Activated B cell treated with CpG ODN at 0.5 μM for 24 hours (primary cell): ENCODE measurements at regions not wholly inside any gene's neighbourhood (a gene's known extent, or its start where the extent isn't known, plus 50 kb on each side); places are given as distances from the start of the nearest gene placed in this dataset.

Experiments
- ATAC-seq: fragments of 200-7000 bp; cut with Tn5 transposase; one replicate; pipeline ENCODE4 v1.10.0; 2021; ENCODE audit warnings: low read depth, mild to moderate bottlenecking, moderate library complexity
- CTCF ChIA-PET: fragments of 350-600 bp; sonication (Branson Sonifier 250); formaldehyde crosslinking; loops from one replicate; lab custom pipeline; 2021; ENCODE audit warnings: antibody characterized with exemption; lab: Charles Lee
- POLR2A ChIA-PET: fragments of 350-600 bp; sonication (Branson Sonifier 250); formaldehyde crosslinking; loops from one replicate; lab custom pipeline; 2021; ENCODE audit warnings: antibody characterized with exemption; lab: Charles Lee
- DNase-seq: peaks from one replicate; pipeline ENCODE4 v3.0.0; 2022
- H3K27ac Mint-ChIP-seq: one replicate; pipeline ENCODE4 v1.8.0; 2020; ENCODE audit warnings: mixed read lengths
- H3K27me3 Mint-ChIP-seq: one replicate; pipeline ENCODE4 v1.8.0; 2021; ENCODE audit warnings: mixed read lengths
- H3K36me3 Mint-ChIP-seq: one replicate; pipeline ENCODE4 v1.8.0; 2021; ENCODE audit warnings: low read depth, mixed read lengths
- H3K4me1 Mint-ChIP-seq: one replicate; pipeline ENCODE4 v1.8.0; 2021; ENCODE audit warnings: mixed read lengths
- H3K4me3 Mint-ChIP-seq: one replicate; pipeline ENCODE4 v1.8.0; 2020; ENCODE audit warnings: mild to moderate bottlenecking, mixed read lengths
- H3K9me3 Mint-ChIP-seq: one replicate; pipeline ENCODE4 v1.8.0; 2020; ENCODE audit warnings: mixed read lengths
- CTCF ChIP-seq: fragments of 200-600 bp; IDR thresholded peaks from one replicate; pipeline ENCODE4 v1.8.0; 2022; ENCODE audit warnings: antibody characterized with exemption, mild to moderate bottlenecking
- intact Hi-C: fragments of 100-400 bp; cut with micrococcal nuclease; formaldehyde crosslinking; loops from one replicate; pipeline ENCODE4 v1.15.1; 2024

- Mint-ChIP-seq H3K27ac (no peak overlapping the region), H3K9me3 (no peaks in the 10 kb centered on the region), H3K27me3 (no peaks in the 10 kb centered on the region), H3K4me1 (no peaks in the 10 kb centered on the region), H3K36me3 (no peaks in the 10 kb centered on the region), H3K4me3 (no peak overlapping the region)
- intact Hi-C loops = no loop called here
- ChIA-PET CTCF (no interaction called here), POLR2A (no interaction called here)
- no peak for ATAC-seq
- DNase-seq = no peak
- no peak for TF ChIP-seq CTCF
These were observed 296.0 kb downstream of the RMST start for GRCh38 chr12:97758586-97758985.

- ChIA-PET CTCF (no interaction called here), POLR2A (no interaction called here)
- intact Hi-C loops = no loop called here
- Mint-ChIP-seq H3K4me3 (no peak overlapping the region), H3K27ac (no peak overlapping the region), H3K27me3 (no peaks in the 10 kb centered on the region), H3K4me1 (no peaks in the 10 kb centered on the region), H3K36me3 (no peaks in the 10 kb centered on the region), H3K9me3 (peaks cover 5% of the 10 kb centered on the region)
- TF ChIP-seq CTCF = no peak
- DNase-seq (no peak), ATAC-seq (no peak)
These were observed 298.0 kb downstream of the RMST start for GRCh38 chr12:97760601-97761000.

- H3K27ac Mint-ChIP-seq = no peak overlapping the region
- POLR2A ChIA-PET = no interaction called here
- no peak for ATAC-seq
- intact Hi-C loops = no loop called here
- CTCF ChIA-PET = no interaction called here
- no peaks in the 10 kb centered on the region for H3K36me3 Mint-ChIP-seq
- no peak overlapping the region for H3K4me3 Mint-ChIP-seq
- no peaks in the 10 kb centered on the region for H3K4me1 Mint-ChIP-seq
- DNase-seq = no peak
- H3K9me3 Mint-ChIP-seq = peaks cover 5% of the 10 kb centered on the region
- no peak for TF ChIP-seq CTCF
- no peaks in the 10 kb centered on the region for H3K27me3 Mint-ChIP-seq
These were observed 300.5 kb downstream of the RMST start for GRCh38 chr12:97763113-97763512.

GRCh38 chr12:97764700-97765099 is 302.1 kb downstream of the RMST start:
- CTCF ChIA-PET = no interaction called here
- intact Hi-C loops = no loop called here
- Mint-ChIP-seq H3K4me3 (no peak overlapping the region), H3K27ac (no peak overlapping the region), H3K4me1 (no peaks in the 10 kb centered on the region), H3K27me3 (no peaks in the 10 kb centered on the region), H3K36me3 (no peaks in the 10 kb centered on the region), H3K9me3 (peaks cover 5% of the 10 kb centered on the region)
- no peak for ATAC-seq
- POLR2A ChIA-PET = no interaction called here
- TF ChIP-seq CTCF = no peak
- DNase-seq = no peak

- CTCF ChIA-PET = no interaction called here
- POLR2A ChIA-PET = no interaction called here
- H3K4me3 Mint-ChIP-seq = no peak overlapping the region
These were observed 304.7 kb downstream of the RMST start for GRCh38 chr12:97767347-97767746.

More at GRCh38 chr12:97767347-97767746, 304.7 kb downstream of the RMST start:
- ATAC-seq = no peak
- Mint-ChIP-seq H3K36me3 (no peaks in the 10 kb centered on the region), H3K9me3 (peaks cover 5% of the 10 kb centered on the region), H3K27me3 (no peaks in the 10 kb centered on the region), H3K27ac (no peak overlapping the region), H3K4me1 (no peaks in the 10 kb centered on the region)
- intact Hi-C loops = no loop called here
- TF ChIP-seq CTCF = no peak
- no peak for DNase-seq
